DMS114 treated with DMSO at 0.1 percent for 48 hours (cell line): ENCODE measurements at regions not wholly inside any gene's neighbourhood (a gene's known extent, or its start where the extent isn't known, plus 50 kb on each side); places are given as distances from the start of the nearest gene placed in this dataset.
"Not testable (repeated sequence)": the region's sequence is repeated elsewhere in the genome, so short reads cannot be mapped to it uniquely, and the experiment has no call there.

Experiments used
- DNase-seq: peaks from one replicate; lab custom pipeline; 2025; ENCODE audit not compliant: unreplicated experiment; lab: John Stamatoyannopoulos, UW

- not testable (repeated sequence) for DNase-seq
Measured at GRCh38 chr2:187610450-187610849, 56.2 kb upstream of the TFPI start.

GRCh38 chr2:187612857-187613256, 58.6 kb upstream of the TFPI start:
- DNase-seq: no peak

GRCh38 chr2:187614756-187615155, 60.5 kb upstream of the TFPI start:
- DNase-seq: no peak

DNA sequence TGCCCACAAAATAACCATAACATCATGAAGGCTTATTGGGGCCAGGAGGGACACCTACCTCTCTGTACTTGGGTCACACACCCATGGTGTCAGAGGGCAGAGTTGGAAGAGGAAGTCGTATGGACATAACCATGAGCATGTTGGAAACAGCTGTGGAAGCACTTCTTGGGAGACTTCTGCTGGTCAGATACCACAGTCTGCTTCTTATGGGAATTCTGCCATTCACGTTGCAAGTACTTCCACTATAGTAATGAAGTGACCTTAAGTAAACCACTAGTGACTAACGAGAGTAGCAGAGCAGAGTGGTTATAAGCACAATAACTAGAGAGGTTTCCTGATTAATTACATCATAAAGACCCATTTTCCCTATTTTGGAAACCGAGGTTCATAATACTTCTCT, 61.1 kb upstream of the TFPI start:
- DNase-seq: no peak

GRCh38 chr2:187615902-187616301, 61.7 kb upstream of the TFPI start:
- no peak for DNase-seq

- DNase-seq: no peak
Measured at GRCh38 chr2:187617120-187617519, 62.9 kb upstream of the TFPI start.

GRCh38 chr2:187617905-187618304, 63.7 kb upstream of the TFPI start:
- no peak for DNase-seq

DNA sequence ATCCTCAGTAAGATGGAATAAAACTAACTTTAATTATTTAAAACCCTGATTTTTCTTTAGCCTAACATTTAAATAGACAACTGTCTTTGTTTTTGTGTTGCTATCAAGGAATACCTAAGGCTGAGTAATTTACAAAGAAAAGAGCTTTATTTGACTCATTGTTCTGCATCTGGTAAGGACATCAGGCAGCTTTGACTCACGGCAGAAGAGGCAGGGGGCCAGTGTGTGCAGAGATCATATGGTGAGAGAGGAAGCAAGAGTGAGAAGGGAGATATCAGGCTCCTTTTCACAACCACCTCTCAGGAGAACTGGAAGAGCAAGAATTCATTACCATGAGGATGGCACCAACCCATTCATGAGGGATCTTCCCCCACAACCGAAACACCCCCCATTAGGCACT, 64.6 kb upstream of the TFPI start:
- DNase-seq: no peak

DNA sequence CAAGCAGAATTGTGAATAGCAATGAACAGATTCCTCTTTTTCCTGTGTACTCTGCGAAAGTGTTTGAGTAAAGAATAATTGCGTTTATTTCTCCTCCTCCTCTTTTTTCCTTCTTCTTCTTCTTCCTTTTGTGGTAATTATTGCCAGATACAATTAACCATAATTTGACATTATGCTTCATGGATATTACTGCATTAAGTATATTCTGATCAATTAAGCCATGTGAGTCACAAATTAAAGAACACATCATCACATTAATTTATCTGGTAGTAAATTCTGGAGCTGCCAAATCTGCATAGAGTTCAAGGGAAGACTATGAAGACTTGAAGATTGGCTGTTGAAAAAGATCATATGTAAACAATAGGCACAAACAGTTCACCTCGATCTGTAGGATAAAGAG, 72.9 kb upstream of the TFPI start:
- DNase-seq: no peak

DNA sequence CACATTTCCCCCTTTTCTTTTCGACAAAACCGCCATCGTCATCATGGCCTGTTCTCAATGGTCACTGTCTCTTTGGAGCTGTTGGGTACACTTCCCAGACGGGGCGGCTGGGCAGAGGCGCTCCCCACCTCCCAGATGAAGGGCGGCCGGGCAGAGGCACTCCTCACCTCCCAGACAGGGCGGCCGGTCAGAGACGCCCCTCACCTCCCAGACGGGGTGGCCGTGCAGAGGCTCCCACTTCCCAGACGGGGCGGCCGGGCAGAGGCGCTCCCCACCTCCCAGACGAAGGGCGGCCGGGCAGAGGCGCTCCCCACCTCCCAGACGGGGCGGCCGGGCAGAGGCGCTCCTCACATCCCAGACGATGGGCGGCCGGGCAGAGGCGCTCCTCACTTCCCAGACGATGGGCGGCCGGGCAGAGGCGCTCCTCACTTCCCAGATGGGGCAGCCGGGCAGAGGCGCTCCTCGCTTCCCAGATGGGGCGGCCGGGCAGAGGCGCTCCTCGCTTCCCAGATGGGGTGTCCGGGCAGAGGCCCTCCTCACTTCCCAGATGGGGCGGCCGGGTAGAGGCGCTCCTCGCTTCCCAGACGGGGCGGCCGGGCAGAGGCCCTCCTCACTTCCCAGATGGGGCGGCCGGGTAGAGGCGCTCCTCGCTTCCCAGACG, 82.6 kb upstream of the TFPI start:
- not testable (repeated sequence) for DNase-seq

GRCh38 chr2:187637392-187637740, 83.1 kb upstream of the TFPI start:
- DNase-seq: not testable (repeated sequence)

- DNase-seq: not testable (repeated sequence)
Measured at GRCh38 chr2:187637771-187638170, 83.5 kb upstream of the TFPI start.

GRCh38 chr2:187638840-187639239, 84.6 kb upstream of the TFPI start:
- DNase-seq: no peak

DNA sequence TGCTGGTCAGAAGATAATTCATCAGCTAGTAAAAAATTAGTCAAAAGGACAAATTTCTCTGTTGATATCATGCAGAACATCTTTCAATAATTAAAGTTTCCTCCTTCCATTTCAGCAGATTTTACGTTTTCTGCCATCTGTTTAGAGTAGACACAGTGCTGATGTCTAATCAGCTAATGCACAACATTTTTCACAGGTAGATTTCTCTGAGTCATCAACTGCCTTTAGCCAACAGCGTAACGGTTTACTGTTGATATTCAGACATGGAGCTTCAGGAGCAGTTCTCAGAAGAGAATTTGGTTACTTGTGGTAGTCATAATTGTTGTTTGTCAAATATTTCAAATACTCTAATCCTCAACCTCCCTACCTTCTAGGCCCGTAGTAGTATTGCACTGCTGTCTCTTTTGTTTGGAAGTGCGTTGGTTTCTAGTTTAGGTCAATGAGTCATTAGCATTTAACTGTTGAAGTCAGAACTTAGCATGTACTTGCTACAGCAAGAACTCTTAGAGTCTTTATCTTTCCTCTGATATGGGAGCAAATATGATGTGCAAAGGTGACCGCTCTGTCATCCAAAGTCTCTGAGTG, 86.8 kb upstream of the TFPI start:
- no peak for DNase-seq

DNA sequence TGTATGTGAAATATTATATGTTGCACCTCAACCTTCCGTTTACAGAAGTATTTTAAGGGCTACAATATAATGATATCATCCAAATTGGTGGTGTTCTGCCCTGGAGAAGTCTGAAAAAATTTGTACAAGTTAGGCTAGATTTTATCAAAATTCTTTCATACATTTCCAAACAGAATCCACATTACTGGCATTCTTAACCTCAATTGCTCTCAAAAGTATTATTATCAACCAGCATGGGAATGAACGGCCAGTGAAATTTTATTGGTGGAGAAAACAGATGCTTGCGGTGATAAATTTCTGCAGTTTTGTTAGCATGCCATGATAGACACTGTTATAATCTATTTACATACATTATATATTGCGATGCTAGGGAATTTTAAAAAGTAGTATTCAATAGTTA, 88.3 kb upstream of the TFPI start:
- no peak for DNase-seq

DNA sequence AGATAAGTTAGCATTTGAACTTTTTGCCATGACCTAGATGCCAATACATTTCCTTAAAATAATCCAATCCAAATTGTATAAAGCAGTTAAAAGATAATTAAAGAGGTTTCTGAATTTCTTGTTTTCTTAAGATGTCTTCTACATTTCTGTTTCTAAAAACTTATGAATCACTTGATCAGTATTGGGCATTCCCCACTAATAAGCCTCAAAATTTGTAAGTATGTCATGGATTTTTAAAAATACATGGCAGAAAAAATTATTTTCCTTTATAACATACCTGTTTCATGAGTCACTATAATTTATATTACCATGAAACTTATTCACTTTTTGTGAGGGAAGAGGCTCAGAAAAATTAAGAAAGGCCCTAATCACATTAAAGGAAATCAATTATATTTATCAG, 90.3 kb upstream of the TFPI start:
- DNase-seq: no peak

DNA sequence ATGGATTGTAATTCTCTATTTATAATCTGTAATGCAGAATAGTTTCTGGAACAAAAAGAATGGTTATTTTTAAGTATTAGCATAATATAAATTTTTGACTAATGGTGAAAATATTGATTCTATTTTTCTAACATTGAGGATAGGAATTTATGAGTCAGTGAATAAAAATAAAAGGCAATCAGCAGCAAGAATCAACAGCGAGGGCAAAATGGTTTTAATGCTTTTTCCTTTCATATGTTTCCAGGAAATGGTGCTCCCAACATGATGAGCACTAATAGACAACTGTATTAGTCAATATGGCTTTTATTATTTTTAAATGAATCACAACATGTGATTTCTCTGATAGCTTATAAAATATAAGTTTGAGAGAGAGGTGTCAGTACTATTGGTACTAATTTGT, 90.7 kb upstream of the TFPI start:
- no peak for DNase-seq

DNA sequence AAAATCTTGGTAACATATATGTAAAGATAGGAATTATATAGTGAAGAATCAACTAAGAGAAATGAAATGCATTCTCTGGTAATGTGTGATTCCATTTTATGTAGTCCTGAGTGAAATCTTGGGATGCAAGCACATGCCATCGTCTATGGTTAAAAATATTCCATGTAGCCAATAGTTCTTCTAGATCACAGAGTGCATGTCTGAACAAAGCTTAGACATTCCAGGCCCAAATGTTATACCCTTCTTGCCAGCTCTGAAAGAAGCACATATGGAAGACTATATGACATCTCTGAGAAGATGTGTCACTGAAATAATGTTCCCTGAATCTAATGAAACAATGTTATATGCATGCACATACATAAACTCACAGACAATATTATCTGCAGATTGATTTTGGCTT, 92.3 kb upstream of the TFPI start:
- no peak for DNase-seq

GRCh38 chr2:187654535-187654934, 100.3 kb upstream of the TFPI start:
- DNase-seq: no peak

- DNase-seq: no peak
Measured at GRCh38 chr2:187655001-187655400, 100.8 kb upstream of the TFPI start.

DNA sequence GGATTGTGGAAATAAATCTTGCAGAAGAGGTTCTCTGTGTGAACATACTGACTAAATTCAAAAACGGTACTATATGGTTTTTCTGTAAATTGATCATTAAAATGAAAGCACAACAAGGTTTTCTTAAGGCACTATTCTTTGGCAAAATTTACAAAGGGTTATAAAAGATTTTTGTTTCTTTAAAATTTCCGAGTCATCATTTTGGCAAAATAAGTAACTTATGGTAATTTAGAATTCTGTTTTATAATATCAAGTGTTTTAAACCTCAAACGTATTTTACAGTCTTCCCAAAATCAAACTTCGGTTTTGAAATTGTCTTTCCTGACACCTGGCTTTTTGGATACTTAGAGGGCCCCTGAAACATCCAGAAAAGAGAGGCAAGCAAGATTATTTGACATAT, 101.9 kb upstream of the TFPI start:
- no peak for DNase-seq

GRCh38 chr2:187658952-187659525, 104.8 kb upstream of the TFPI start:
- no peak for DNase-seq

DNA sequence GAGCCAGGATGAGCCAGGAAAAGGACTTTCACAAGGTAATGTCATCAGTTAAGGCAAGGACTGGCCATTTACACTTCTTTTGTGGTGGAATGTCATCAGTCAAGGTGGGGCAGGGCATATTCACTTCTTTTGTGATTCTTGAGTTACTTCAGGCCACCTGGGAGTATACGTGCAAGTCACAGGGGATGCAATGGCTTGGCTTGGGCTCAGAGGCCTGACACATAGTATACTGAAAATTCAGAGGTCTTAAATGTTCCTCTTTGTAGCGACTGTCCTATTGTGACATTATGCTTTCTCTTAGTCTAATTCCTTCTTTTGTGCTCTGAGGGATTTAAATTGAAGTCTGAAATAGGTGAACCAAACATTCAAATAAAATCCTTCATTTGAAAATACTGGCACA, 121.8 kb upstream of the TFPI start:
- DNase-seq: not testable (repeated sequence)
